OCI-LY1 (cell line): ENCODE measurements at regions not wholly inside any gene's neighbourhood (a gene's known extent, or its start where the extent isn't known, plus 50 kb on each side); places are given as distances from the start of the nearest gene placed in this dataset.

ENCODE experiments used
- H2AFZ ChIP-seq: fragments of 200-600 bp; sonication (generic), shearing (Covaris generic); 2 replicates; pipeline ENCODE4 v1.6.0; 2014; ENCODE audit warnings: antibody characterized with exemption, mild to moderate bottlenecking, low read length
- H3F3A ChIP-seq: fragments of 200-600 bp; sonication (generic), shearing (Covaris generic); 2 replicates; pipeline ENCODE4 v1.6.0; 2014; ENCODE audit warnings: mild to moderate bottlenecking, antibody characterized with exemption, low read length, moderate library complexity; ENCODE audit not compliant: insufficient read depth
- H3K27ac ChIP-seq: fragments of 200-600 bp; sonication (generic); 2 replicates; pipeline ENCODE4 v1.5.1; 2014; ENCODE audit warnings: low read length, mixed run types, mild to moderate bottlenecking, low read depth; ENCODE audit not compliant: poor library complexity, severe bottlenecking
- H3K27me3 ChIP-seq: fragments of 200-600 bp; sonication (generic); 2 replicates; pipeline ENCODE4 v1.6.0; 2014; ENCODE audit warnings: antibody characterized with exemption, mild to moderate bottlenecking, low read length, moderate library complexity; ENCODE audit not compliant: insufficient read depth
- H3K36me3 ChIP-seq: fragments of 200-600 bp; sonication (generic); 2 replicates; pipeline ENCODE4 v1.6.1; 2014; ENCODE audit warnings: mild to moderate bottlenecking, antibody characterized with exemption, low read length, moderate library complexity, mixed read lengths; ENCODE audit not compliant: insufficient read depth
- H3K4me1 ChIP-seq: fragments of 200-600 bp; sonication (generic); 2 replicates; pipeline ENCODE4 v1.5.1; 2014; ENCODE audit warnings: mild to moderate bottlenecking, low read length, moderate library complexity; ENCODE audit not compliant: insufficient read depth, severe bottlenecking
- H3K4me2 ChIP-seq: fragments of 200-600 bp; sonication (generic), shearing (Covaris generic); 2 replicates; pipeline ENCODE4 v1.6.1; 2014; ENCODE audit warnings: low read length
- H3K4me3 ChIP-seq: fragments of 200-600 bp; sonication (generic); 2 replicates; pipeline ENCODE4 v1.5.1; 2014; ENCODE audit warnings: low read length, low read depth, mild to moderate bottlenecking, mixed read lengths; ENCODE audit not compliant: poor library complexity, severe bottlenecking
- H3K79me2 ChIP-seq: fragments of 200-600 bp; shearing (Covaris generic); 2 replicates; pipeline ENCODE4 v1.6.1; 2016; ENCODE audit warnings: mixed run types, low read length, mixed read lengths; ENCODE audit not compliant: insufficient read depth
- H3K9ac ChIP-seq: fragments of 200-600 bp; sonication (generic), shearing (Covaris generic); 2 replicates; pipeline ENCODE4 v1.6.1; 2014; ENCODE audit warnings: mild to moderate bottlenecking, low read length, mixed read lengths
- H3K9me2 ChIP-seq: fragments of 200-600 bp; sonication (generic), shearing (Covaris generic); 2 replicates; pipeline ENCODE4 v1.6.1; 2014; ENCODE audit warnings: low read depth, mild to moderate bottlenecking, low read length, mixed read lengths
- H3K9me3 ChIP-seq: fragments of 200-600 bp; shearing (Covaris generic); 2 replicates; pipeline ENCODE4 v1.6.1; 2014; ENCODE audit warnings: low read length, mixed read lengths
- H4K20me1 ChIP-seq: fragments of 200-600 bp; sonication (generic), shearing (Covaris generic); 2 replicates; pipeline ENCODE4 v1.6.0; 2016; ENCODE audit warnings: mild to moderate bottlenecking, low read length; ENCODE audit not compliant: insufficient read depth
- EZH2 ChIP-seq: fragments of 200-600 bp; sonication (generic), shearing (Covaris generic); IDR thresholded peaks from 2 replicates; pipeline ENCODE4 v1.8.0; 2017; ENCODE audit warnings: borderline replicate concordance, mixed run types, mild to moderate bottlenecking, antibody characterized with exemption, low read length, moderate library complexity, mixed read lengths
- TF ChIP-seq, protein P1 (sequence below): fragments of 200-600 bp; sonication (generic), shearing (Covaris generic); IDR thresholded peaks from 2 replicates; pipeline ENCODE4 v1.5.1; 2017; ENCODE audit warnings: mild to moderate bottlenecking, antibody characterized with exemption, low read length, moderate library complexity, mixed read lengths

DNA sequence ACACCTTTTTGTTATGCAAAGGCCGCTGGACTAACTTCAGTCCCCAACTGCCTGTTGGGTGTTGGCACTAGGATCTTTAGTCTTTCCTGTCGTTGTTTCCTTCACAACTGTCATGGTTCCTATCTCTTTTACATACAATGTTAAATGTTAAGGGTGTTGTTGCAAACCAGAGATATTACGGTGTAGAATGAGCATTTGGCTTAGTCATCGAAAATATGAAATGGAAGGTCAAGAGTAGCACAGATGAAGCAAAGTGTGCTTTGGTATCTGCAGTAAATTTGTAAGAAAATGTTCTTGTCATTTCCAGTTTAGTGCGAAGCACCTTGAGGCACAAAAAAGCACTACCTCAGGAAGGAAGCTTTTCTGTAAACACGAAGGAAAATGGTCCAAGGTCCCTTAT, 751.3 kb upstream of the LRFN5 start:
- no peak overlapping the region for H3K4me2 ChIP-seq
- H3K4me1 ChIP-seq: no peaks in the 10 kb centered on the region
- no peak overlapping the region for H3K27ac ChIP-seq
- no peaks in the 10 kb centered on the region for H3K79me2 ChIP-seq
- TF ChIP-seq, protein P1, sequence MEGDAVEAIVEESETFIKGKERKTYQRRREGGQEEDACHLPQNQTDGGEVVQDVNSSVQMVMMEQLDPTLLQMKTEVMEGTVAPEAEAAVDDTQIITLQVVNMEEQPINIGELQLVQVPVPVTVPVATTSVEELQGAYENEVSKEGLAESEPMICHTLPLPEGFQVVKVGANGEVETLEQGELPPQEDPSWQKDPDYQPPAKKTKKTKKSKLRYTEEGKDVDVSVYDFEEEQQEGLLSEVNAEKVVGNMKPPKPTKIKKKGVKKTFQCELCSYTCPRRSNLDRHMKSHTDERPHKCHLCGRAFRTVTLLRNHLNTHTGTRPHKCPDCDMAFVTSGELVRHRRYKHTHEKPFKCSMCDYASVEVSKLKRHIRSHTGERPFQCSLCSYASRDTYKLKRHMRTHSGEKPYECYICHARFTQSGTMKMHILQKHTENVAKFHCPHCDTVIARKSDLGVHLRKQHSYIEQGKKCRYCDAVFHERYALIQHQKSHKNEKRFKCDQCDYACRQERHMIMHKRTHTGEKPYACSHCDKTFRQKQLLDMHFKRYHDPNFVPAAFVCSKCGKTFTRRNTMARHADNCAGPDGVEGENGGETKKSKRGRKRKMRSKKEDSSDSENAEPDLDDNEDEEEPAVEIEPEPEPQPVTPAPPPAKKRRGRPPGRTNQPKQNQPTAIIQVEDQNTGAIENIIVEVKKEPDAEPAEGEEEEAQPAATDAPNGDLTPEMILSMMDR: no peak
- no peak for TF ChIP-seq EZH2
- no peaks in the 10 kb centered on the region for H3K36me3 ChIP-seq
- 0 out of 2 replicates have a peak, but pooled peaks cover 5% of the 10 kb centered on the region for H3K9me3 ChIP-seq
- no peaks in the 10 kb centered on the region for H3K9me2 ChIP-seq
- no peak overlapping the region for H3K9ac ChIP-seq
- H3K4me3 ChIP-seq: no peak overlapping the region
- no peak overlapping the region for H2AFZ ChIP-seq
- H4K20me1 ChIP-seq: no peaks in the 10 kb centered on the region
- H3F3A ChIP-seq: no peaks in the 10 kb centered on the region
- no peaks in the 10 kb centered on the region for H3K27me3 ChIP-seq

DNA sequence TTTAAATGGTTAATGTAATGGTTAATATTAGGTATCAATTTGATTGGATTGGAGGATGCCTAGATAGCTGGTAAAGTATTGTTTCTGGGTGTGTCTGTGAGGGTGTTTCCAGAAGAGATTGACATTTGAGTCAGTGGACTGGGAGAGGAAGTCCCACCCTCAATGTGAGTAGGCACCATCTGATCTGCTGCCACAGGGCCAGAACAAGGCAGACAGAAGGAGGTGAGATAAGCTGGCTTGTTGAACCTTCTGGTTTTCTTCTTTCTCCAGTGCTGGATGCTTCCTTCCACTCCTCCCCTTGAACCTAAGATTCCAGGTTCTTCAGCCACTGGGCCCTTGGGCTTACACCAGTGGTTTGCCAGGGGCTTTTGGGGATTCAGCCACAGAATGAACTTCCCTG, 756.5 kb upstream of the LRFN5 start:
- Histone ChIP-seq H3K36me3 (no peaks in the 10 kb centered on the region), H3F3A (no peaks in the 10 kb centered on the region), H2AFZ (peak overlapping the region; percentile 49; the same call in 1 of the 2 replicates), H3K4me1 (no peaks in the 10 kb centered on the region), H3K27ac (no peak overlapping the region), H3K9me2 (no peaks in the 10 kb centered on the region), H4K20me1 (no peaks in the 10 kb centered on the region), H3K4me3 (no peak overlapping the region), H3K27me3 (no peaks in the 10 kb centered on the region), H3K4me2 (no peak overlapping the region), H3K9me3 (no peaks in the 10 kb centered on the region), H3K79me2 (no peaks in the 10 kb centered on the region), H3K9ac (no peak overlapping the region)
- no peak for TF ChIP-seq EZH2
- TF ChIP-seq, protein P1: no peak

DNA sequence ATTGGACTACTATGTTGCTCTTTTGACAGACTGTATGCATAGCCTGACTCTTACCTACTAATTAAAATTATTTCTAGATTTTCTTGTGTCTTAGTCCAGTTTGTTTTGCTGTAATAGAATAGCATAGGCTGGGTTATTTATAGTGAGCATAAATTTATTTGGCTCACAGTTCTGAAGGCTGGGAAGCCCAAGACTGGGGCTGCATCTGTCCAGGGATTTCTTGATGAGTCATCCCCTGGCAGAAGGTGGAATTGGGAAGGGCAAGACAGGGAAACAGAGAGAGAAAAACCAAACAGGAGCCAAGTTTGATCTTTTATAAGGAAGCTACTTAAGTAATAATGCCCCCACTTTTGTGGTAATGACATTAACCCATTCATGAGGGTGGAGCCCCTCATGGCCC, 759.2 kb upstream of the LRFN5 start:
- H2AFZ ChIP-seq: no peak overlapping the region
- no peaks in the 10 kb centered on the region for H4K20me1 ChIP-seq
- no peak overlapping the region for H3K4me3 ChIP-seq
- H3K36me3 ChIP-seq: no peaks in the 10 kb centered on the region
- H3K9me2 ChIP-seq: no peaks in the 10 kb centered on the region
- no peaks in the 10 kb centered on the region for H3K27me3 ChIP-seq
- H3F3A ChIP-seq: no peaks in the 10 kb centered on the region
- no peaks in the 10 kb centered on the region for H3K9me3 ChIP-seq
- H3K9ac ChIP-seq: no peak overlapping the region
- no peaks in the 10 kb centered on the region for H3K4me1 ChIP-seq
- H3K27ac ChIP-seq: no peak overlapping the region
- TF ChIP-seq, protein P1: no peak
- TF ChIP-seq EZH2: no peak
- H3K4me2 ChIP-seq: no peak overlapping the region
- H3K79me2 ChIP-seq: no peaks in the 10 kb centered on the region
